ENCODE measurements at regions not wholly inside any gene's neighbourhood (a gene's known extent, or its start where the extent isn't known, plus 50 kb on each side); places are given as distances from the start of the nearest gene placed in this dataset.

DNA sequence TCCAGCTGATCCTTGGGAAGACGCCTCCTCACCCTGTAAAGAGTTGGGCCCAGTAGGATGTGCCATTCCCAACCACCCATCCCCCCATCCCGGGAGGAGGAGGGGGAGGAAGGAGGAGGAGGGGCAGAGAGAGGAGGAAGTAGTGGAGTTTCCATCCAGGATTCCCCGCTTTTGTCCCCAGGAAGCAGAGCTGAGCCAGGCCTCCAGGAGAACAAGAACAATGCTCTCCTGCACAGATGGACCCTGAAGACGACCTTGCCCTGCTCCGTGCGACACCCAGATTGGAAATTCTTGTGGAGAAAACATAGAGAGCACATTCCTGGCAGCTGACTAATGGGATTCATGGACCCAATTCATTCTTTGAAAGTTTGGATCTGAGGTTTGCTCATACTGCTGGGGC, 132.3 kb upstream of the CRY1 start:
- no peak for DNase-seq (ENCODE audit: low spot score)

DNA sequence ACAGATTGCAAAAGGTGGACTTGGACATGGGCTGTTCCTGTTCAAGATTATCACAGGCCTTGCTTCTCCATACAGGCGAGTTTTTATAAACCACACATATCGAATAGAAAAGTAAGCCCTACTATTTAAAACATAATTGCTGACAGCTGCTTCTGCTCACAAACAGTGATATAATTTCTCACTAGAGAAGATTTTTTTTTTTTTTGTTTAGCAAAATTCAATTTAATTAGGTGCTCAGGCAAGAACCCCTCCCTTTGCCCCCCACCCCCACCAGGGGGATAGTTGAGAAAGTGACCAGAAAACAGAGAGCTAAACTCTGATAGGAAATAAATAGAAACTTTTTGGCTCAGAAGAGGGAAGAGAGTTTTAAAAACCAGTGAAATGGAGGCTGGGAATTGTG, 132.8 kb upstream of the CRY1 start:
- DNase-seq (ENCODE audit: low spot score) = no peak

DNA sequence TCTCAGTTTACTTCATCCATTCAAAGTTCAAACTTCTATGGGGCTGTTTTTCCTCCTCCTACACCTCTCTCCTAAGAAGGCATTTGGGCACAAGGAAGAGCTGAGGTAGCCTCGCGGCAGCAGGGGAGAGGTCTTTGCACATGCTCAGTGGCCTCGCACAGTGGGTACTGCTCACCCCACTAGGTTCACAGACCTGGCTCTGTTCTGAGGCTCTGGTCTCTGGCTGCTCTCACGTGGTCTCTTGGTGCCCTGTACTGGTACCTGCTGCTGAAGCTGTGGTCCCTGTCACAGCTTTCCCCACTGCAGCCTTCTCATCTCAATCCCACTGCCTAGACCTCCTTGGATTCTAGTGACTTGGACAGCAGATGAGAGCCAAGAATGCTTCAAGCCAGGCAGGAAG, 134.7 kb upstream of the CRY1 start:
- DNase-seq (ENCODE audit: low spot score) = no peak

DNA sequence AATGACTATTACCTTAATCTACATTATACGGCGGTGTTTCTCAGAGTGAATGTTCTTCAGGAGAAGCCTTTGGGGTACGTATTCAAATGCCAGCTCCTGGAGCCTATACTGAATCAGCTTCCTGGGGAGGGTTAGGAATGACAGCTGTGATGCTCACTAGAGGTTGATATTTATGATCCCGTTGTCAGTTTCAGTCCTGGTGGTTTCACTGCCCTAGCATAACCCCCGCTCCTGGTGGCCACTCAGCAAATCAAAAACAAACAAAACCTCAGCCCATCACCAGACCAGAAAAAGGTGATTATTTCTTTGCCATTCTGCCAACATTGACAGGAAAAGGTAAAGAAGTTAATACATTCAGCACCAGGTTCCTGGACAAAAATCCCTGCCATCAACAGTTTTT, 136.5 kb upstream of the CRY1 start:
- DNase-seq (ENCODE audit: low spot score) = no peak

DNA sequence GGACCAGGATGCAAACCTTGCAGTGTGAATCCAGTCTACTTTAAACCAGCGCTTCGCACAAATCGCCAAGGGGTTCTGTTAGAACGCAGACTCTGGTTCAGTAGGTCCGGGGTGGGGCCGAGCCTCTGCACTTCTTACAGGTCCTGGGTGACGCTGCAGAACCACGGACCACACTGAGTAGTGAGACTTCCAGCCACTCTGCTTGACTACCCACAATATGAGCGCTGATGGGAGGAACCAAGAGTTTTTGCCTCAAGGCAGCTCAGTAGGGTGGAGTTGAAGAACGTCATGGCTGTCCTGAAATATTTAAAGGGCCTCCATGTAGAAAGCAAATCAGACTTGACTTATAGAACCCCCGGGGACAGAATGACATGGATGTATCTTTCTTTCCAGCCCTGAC, 138.0 kb upstream of the CRY1 start:
- no peak for DNase-seq (ENCODE audit: low spot score)

DNA sequence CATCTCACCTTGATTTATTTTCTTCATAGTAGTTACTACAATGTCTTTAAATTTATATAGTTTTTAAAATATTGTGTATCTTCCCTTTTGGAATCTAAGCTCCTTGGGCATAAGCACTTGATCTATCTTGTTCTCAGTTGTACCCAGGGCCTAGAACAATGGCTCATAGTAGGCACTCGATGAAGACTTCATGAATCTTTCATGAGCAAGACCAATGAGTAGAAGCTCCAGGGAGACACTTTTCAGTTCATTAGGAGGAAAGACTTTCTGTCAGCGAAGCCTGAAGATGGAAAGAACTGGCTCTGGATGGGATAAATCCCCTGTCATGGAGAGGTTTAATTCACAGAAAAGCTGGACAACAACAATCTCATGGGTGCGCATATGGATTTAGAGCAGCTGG, 140.2 kb upstream of the CRY1 start:
- no peak for DNase-seq (ENCODE audit: low spot score)

DNA sequence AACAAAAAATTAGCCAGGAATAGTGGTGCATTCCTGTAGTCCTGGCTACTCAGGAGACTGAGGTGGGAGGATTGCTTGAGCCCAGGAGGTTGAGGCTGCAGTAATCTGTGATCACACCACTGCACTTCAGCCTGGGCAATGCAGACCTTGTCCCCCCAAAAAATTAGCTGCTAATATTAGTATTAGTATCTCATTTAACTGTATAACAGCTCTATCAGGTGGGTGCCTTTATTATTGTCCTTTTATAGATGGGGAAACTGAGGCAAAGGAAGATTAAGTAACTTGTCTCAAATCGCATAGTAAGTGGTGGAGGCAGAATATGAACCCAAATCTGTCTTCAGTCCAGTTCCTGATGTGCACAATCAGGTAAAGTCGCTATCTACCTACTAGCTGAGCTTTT, 142.3 kb upstream of the CRY1 start:
- DNase-seq (ENCODE audit: low spot score) = no peak

DNA sequence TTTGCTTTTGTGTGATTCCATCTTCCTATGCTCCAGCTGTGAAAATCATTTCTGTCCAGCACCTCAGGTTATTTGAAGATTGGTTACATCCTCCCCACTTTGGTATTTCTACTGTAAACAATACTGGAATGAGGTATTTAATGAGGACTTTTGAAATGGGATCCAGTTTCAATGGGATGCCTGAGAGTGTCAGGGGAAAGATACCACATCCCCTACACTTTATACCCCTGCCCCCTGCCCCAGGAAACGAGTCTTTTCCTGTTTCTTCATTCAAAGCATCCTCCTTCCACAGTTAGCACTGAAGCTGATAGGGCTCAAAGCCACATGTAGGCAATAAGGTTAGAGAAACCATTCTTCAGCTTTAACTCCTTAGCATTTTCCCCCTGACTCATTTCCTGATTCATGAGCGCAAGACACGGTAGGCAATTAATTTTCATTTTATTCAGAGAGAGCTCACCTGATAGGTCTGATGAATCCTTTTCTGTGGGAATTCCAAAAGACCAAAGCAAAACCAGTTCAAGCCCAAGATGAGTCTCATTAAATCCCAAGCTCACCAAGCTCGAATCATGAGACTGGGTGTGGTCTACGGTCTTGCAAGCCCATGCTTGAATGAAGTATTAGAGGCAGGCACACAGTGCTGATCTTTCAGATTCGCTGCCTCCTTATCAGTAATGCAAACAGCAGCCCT, 143.6 kb upstream of the CRY1 start:
- DNase-seq (ENCODE audit: low spot score) = no peak

DNA sequence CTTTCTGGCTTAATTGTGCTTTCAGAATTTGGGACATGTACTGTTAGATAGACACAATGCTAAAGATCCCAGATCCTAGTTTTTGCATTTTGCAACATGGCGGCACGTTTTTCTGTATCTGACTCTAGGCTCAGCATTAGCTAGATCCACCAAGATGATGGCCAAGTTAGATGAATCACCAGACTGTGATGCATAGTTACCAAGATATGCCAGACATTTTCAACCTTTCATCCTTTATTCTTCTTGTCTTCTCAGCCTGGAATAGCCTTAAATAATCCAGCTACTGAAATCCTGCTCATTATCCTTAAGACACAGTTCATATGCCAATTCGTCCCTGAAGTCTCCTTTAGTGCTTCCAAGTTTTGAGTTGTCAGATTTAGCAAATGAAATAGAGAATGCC, 144.9 kb upstream of the CRY1 start:
- DNase-seq (ENCODE audit: low spot score) = no peak

DNA sequence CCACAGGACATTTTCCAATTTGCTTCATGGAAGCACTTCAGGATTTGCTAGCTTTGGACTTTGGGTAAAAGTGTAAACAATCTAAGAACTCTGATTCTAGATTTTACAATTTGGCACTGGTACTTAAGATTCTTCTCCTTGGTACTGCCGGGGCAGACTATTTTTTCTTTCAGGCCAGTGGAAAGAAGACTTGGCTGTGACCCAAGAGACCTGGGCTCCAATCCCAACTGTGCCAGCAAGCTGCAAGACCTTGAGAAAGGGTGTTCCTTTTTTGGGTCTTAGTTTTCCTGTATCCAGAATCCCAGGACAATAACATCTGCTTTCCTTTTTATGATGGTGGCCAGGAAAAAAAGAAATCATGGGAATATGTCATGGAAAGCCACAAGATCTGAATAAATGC, 148.1 kb upstream of the CRY1 start:
- DNase-seq (ENCODE audit: low spot score) = no peak

DNA sequence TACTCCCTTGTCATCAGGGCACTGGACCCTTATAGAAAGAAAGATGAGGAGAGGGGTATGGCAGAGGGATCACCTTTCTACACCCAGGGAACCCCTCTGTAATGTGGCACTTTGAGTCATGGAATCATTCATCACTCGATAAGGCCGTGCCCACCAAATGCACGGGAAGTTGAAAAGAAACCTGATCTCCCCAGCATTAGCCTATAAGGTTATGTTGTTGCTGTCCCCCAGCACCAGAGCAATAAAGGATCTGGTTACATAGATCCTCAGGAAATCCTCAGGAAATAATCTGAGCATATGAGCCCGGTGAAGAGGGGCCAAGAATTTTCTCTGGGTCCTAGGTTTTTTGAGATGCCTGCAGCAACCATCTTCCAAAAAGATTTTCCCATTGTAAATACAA, 148.8 kb upstream of the CRY1 start:
- no peak for DNase-seq (ENCODE audit: low spot score)

DNA sequence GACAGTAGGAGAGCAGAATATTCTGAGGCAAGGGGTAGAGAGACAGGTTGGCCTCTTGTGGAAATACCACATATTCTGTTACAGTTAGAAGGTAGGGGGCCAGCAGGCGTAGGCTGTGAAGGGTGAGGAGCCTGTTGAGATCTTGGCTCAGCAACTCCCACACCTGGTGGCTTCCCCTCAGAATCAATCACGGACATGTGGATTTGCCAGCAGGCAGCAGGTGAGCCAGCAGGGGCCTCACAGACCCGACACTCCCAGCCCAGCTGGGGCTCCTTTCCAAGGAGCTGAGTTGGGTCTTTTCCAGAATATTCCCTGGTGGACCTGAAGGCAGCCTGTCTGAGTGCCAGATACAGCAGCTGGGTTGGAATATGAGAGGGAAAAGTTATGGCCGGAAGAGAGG, 150.0 kb upstream of the CRY1 start:
- DNase-seq (ENCODE audit: low spot score) = no peak

DNA sequence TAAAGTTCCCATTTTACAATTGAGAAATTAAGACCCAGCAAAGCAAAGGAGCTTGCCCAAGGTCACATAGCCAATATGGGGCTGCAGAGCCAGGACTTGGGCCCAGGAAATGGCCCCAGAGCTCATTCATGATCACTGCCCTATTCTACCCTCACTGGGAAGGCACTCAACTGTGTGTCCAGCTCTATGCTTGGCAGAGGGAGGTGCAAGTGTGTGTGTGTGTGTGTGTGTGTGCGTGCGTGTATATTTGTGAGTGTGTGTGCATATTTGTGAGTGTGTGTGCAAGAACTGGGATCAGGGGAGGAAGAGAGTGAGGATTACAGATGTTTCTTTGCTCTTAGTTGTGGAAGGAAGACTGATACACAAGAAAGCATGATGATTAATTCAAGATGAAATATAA, 151.2 kb upstream of the CRY1 start:
- DNase-seq (ENCODE audit: low spot score) = no peak

DNA sequence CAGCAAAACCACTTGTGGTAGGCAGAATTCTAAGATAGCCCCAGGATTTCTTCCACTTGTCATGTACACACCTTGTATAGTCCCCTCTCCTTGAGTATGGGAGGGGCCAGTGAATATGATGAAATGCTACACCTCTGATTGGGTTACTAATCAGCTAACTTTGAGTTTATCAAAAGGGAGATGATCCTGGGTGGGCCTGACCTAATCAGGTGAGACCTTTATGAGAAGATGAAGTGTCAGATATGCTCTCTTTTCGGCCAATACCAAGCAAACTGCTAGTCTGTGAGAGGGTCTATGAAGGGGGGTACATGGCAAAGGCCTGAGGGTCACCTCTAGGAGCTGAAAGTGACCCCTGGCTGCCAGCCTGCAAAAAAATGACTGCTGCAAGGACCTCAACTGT, 154.3 kb upstream of the CRY1 start:
- DNase-seq (ENCODE audit: low spot score) = no peak

DNA sequence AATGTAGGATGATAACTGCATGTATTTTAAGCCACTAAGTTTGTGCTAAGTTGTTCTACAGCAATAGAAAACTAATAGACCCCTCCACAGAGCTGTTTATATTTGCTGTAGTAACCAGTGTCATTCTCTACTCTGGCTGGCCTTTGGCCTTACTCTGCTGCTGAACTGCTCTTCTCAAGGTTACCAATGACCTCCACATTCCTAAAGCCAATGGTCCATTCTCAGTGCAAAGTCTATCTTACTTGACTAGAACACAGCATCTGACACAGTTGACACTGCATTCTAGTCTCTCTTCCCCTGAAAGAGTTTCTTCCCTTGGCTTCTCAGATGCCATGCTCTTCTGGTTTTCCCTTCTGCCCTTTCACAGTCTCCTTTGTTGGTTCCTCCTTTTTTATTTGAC, 154.8 kb upstream of the CRY1 start:
- DNase-seq (ENCODE audit: low spot score) = no peak

DNA sequence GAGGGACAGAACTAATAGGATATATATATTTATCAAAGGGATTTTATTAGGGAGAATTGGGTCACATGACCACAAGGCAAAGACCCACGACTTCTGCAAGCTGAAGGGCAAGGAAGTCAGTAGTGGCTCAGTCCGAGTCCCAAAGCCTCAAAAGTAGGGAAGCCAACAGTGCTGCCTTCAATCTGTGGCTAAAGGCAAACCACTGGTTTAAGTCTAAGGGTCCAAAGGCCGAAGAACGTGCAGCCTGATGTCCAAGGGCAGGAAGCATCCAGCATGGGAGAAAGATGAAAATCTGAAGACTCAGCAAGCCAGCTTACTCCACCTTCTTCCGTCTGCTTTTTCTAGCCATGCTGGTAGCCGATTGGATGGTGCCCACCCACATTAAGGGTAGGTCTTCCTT, 157.9 kb upstream of the CRY1 start:
- DNase-seq (ENCODE audit: low spot score) = no peak

DNA sequence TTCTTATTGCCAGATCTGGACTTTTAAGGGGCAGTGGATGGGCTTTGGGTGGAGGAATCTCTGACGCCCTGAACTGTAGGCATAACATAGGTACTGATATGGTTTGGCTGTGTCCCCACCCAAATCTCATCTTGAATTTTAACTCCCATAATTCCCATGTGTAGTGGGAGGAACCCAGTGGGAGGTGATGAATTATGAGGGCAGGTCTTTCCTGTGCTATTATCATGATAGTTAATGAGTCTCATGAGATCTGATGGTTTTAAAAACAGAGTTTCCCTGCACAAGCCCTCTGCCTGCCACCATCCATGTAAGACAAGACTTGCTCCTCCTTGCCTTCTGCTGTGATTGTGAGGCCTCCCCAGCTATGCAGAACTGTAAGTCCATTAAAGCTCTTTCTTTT, 160.0 kb upstream of the CRY1 start:
- DNase-seq (ENCODE audit: low spot score) = no peak

DNA sequence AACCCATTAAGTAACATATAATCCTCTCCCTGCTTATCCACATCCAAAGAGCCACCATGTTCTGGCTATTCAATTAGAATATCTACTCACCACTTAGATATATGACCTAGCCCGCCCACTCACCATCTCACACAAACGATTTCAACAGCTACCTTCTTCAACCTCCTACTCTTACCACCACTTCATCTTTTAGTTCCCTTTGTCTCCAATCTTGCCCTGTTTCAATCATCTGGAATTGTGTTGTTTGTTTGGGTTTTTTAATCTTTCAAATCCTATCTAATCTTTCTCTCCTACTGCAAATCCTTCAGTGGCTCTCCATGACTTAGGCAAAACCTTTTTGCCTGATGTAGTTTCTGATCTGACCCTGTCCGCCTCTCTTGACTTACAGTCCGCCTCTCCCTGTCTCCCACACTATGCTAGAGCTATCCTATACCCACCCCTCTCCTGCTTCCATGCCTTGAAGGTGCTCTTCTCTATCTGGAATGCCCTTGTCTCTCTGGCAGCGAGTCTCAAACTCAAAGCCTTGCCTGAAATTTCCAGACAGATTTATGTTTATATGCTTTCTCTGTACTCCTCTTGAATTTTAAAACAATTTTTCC, 161.0 kb upstream of the CRY1 start:
- no peak for DNase-seq (ENCODE audit: low spot score)

DNA sequence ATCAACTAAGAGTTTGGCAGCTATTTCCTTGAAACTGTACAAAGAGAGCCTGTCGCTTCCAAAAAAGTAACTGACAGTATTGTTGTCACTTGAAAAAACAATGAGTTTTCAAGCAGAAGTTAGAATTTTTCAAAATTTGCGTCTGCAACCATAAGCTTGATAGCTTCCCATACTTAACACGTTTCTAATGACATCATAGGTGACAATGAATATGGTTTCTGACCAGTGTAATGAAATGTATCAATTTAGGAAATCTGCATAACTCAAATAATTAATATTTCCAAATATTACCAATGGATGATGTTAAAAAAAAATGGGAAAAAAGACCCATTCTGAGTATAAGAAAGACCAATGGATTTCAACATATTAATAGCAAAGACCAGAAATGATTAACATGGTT, 165.4 kb upstream of the CRY1 start:
- no peak for DNase-seq (ENCODE audit: low spot score)

DNA sequence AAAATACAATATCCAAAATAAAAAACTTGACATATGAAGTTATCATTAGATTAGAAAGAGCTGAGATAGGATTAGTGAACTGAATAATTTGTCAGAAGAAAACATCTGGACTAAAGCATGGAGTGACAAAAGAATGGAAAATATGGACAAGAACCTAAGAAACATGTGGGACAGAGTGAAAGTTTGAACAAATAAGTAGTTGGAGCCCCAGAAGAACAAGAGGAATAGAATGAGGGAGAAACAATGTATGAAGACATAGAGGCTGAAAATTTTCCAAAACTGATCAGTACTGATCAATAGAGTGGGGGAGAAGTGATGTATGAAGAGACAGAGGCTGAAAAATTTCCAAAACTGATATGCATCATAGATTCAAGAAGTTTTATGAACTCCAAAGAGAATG, 170.6 kb upstream of the CRY1 start:
- no peak for DNase-seq (ENCODE audit: low spot score)

DNA sequence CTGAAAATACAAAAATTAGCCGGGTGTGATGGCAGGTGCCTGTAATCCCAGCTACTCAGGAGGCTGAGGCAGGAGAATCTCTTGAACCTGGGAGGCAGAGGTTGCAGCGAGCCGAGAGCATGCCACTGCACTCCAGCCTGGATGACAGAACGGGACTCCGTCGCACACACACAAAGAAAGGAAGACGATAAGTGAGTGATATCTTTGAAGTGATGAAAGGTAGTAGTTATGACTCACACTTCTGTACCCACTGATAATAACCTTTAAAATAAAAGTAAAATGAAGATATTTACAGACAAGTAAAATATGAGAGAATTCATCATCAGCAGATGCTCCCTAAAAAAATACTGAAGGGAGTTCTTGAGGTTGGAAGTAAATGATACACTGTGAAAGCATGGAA, 171.3 kb upstream of the CRY1 start:
- no peak for DNase-seq (ENCODE audit: low spot score)

DNA sequence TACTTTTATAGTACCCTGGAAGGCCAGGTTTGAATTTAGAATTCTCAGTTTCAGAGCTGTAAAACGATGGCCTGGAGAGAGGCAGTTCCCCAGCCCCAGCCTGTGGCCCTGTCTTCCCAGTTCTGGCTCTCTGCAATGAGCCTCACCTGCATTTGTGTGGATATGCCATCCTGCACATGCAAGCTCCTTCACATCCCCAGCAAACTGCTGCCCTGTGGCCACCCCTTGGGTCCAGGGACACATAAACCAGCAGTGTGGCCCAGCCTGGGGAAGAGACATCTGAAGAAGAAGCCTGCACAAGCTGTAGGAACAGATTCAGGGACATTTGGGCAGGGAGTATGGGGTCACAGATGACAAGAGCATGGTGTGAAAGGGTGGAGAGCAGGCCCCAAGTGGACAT, 174.3 kb upstream of the CRY1 start:
- no peak for DNase-seq (ENCODE audit: low spot score)

DNA sequence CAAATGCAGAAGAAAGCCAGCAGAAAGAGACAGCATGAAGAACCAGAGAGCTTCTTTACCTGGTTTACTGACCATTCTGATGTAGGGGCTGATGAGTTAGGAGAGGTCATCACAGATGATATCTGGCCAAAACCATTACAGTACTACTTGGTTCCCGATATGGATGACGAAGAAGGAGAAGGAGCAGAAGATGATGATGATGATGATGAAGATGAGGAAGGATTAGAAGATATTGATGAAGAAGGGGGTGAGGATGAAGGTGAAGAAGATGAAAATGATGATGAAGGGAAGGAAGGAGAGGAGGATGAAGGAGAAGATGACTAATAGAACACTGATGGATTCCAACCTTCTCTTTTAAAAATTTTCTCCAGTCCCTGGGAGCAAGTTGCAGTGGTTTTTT, 178.2 kb upstream of the CRY1 start:
- no peak for DNase-seq (ENCODE audit: low spot score)

DNA sequence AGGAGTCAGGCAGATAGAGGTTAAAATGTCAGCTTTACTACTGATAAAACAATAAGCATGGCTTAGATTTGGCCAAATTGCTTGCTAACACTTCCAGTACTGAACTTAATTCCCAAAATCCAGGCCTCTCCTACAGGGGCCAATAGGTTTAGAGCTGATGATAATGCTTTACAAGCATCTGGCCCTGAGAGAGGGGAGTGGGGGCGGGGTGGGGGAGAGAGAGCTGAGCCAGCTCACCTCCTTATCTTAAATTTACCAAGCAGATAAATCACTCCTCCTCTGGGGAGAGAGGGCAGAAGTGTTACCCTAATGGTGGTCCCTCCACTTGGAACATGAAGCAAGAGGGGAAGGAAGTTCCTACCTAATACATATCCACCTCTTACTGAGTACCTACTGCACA, 182.2 kb upstream of the CRY1 start:
- DNase-seq (ENCODE audit: low spot score) = no peak
